ACC112 (cell line): ENCODE measurements at regions not wholly inside any gene's neighbourhood (a gene's known extent, or its start where the extent isn't known, plus 50 kb on each side); places are given as distances from the start of the nearest gene placed in this dataset.

Experiments used
- H2AFZ ChIP-seq: fragments of 200-600 bp; sonication (generic); one replicate; pipeline ENCODE4 v1.6.0; 2017; ENCODE audit warnings: antibody characterized with exemption, low read length; ENCODE audit not compliant: unreplicated experiment
- H3K27ac ChIP-seq: fragments of 200-600 bp; sonication (generic); 2 replicates; pipeline ENCODE4 v1.5.1; 2014; ENCODE audit warnings: low read depth, mild to moderate bottlenecking, antibody characterized with exemption, low read length, moderate library complexity
- H3K27me3 ChIP-seq: fragments of 200-600 bp; sonication (generic); 2 replicates; pipeline ENCODE4 v1.6.1; 2014; ENCODE audit warnings: mild to moderate bottlenecking, antibody characterized with exemption, low read length, moderate library complexity, mixed read lengths; ENCODE audit not compliant: insufficient read depth
- H3K36me3 ChIP-seq: fragments of 200-600 bp; sonication (generic); 2 replicates; pipeline ENCODE4 v1.6.1; 2016; ENCODE audit warnings: mild to moderate bottlenecking, antibody characterized with exemption, low read length, moderate library complexity, mixed read lengths; ENCODE audit not compliant: insufficient read depth
- H3K4me1 ChIP-seq: fragments of 200-600 bp; sonication (generic); one replicate; pipeline ENCODE4 v1.6.1; 2016; ENCODE audit warnings: low read length, mixed read lengths; ENCODE audit not compliant: insufficient read depth, unreplicated experiment, control insufficient read depth
- H3K4me3 ChIP-seq: fragments of 200-600 bp; sonication (generic); 2 replicates; pipeline ENCODE4 v1.5.1; 2014; ENCODE audit warnings: mild to moderate bottlenecking, low read depth, low read length
- H3K79me2 ChIP-seq: fragments of 200-600 bp; sonication (generic); one replicate; pipeline ENCODE4 v1.6.0; 2016; ENCODE audit warnings: low read length; ENCODE audit not compliant: control insufficient read depth, unreplicated experiment, insufficient read depth

GRCh38 chr16:13429416-13429815 lies 490.5 kb upstream of the ERCC4 start:
- no peaks in the 10 kb centered on the region for H3K36me3 ChIP-seq
- no peak overlapping the region for H3K4me3 ChIP-seq
- H3K27ac ChIP-seq: no peak overlapping the region

GRCh38 chr16:13435415-13435814 lies 484.5 kb upstream of the ERCC4 start:
- Histone ChIP-seq H3K27ac (no peak overlapping the region), H3K4me3 (no peak overlapping the region), H3K79me2 (no peaks in the 10 kb centered on the region), H2AFZ (no peak overlapping the region), H3K27me3 (no peaks in the 10 kb centered on the region), H3K36me3 (no peaks in the 10 kb centered on the region), H3K4me1 (no peaks in the 10 kb centered on the region)

More at GRCh38 chr16:13429416-13429815, 490.5 kb upstream of the ERCC4 start:
- Histone ChIP-seq H3K79me2 (no peaks in the 10 kb centered on the region), H2AFZ (no peak overlapping the region), H3K4me1 (no peaks in the 10 kb centered on the region), H3K27me3 (no peaks in the 10 kb centered on the region)

GRCh38 chr16:13435873-13436474 lies 484.0 kb upstream of the ERCC4 start:
- H3K36me3 ChIP-seq: no peaks in the 10 kb centered on the region
- H2AFZ ChIP-seq: no peak overlapping the region
- H3K27ac ChIP-seq: no peak overlapping the region
- H3K4me3 ChIP-seq: no peak overlapping the region
- no peaks in the 10 kb centered on the region for H3K4me1 ChIP-seq
- H3K79me2 ChIP-seq: no peaks in the 10 kb centered on the region
- H3K27me3 ChIP-seq: no peaks in the 10 kb centered on the region

- no peaks in the 10 kb centered on the region for H3K4me1 ChIP-seq
- H3K27ac ChIP-seq: no peak overlapping the region
- no peaks in the 10 kb centered on the region for H3K79me2 ChIP-seq
- no peaks in the 10 kb centered on the region for H3K27me3 ChIP-seq
- H3K36me3 ChIP-seq: no peaks in the 10 kb centered on the region
- H2AFZ ChIP-seq: no peak overlapping the region
- H3K4me3 ChIP-seq: no peak overlapping the region
Observed at GRCh38 chr16:13436641-13437412, 483.1 kb upstream of the ERCC4 start.

GRCh38 chr16:13437413-13437795 lies 482.6 kb upstream of the ERCC4 start:
- Histone ChIP-seq H3K27ac (no peak overlapping the region), H3K27me3 (no peaks in the 10 kb centered on the region), H3K79me2 (no peaks in the 10 kb centered on the region), H3K4me1 (no peaks in the 10 kb centered on the region), H3K36me3 (no peaks in the 10 kb centered on the region), H3K4me3 (no peak overlapping the region), H2AFZ (no peak overlapping the region)

GRCh38 chr16:13438064-13438463 lies 481.9 kb upstream of the ERCC4 start:
- no peaks in the 10 kb centered on the region for H3K36me3 ChIP-seq
- H3K79me2 ChIP-seq: no peaks in the 10 kb centered on the region
- no peak overlapping the region for H2AFZ ChIP-seq
- no peaks in the 10 kb centered on the region for H3K27me3 ChIP-seq
- no peak overlapping the region for H3K4me3 ChIP-seq
- no peaks in the 10 kb centered on the region for H3K4me1 ChIP-seq
- no peak overlapping the region for H3K27ac ChIP-seq

- Histone ChIP-seq H2AFZ (no peak overlapping the region), H3K36me3 (no peaks in the 10 kb centered on the region), H3K4me3 (no peak overlapping the region), H3K27ac (no peak overlapping the region), H3K27me3 (no peaks in the 10 kb centered on the region), H3K4me1 (no peaks in the 10 kb centered on the region), H3K79me2 (no peaks in the 10 kb centered on the region)
Observed at GRCh38 chr16:13439766-13440165, 480.2 kb upstream of the ERCC4 start.

- Histone ChIP-seq H3K79me2 (no peaks in the 10 kb centered on the region), H2AFZ (no peak overlapping the region), H3K4me1 (no peaks in the 10 kb centered on the region), H3K36me3 (no peaks in the 10 kb centered on the region), H3K27ac (no peak overlapping the region), H3K4me3 (no peak overlapping the region), H3K27me3 (no peaks in the 10 kb centered on the region)
Observed at GRCh38 chr16:13441675-13442074, 478.3 kb upstream of the ERCC4 start.

GRCh38 chr16:13448346-13448745 lies 471.6 kb upstream of the ERCC4 start:
- H3K4me3 ChIP-seq: no peak overlapping the region

GRCh38 chr16:13453325-13453724 lies 466.6 kb upstream of the ERCC4 start:
- Histone ChIP-seq H3K79me2 (no peaks in the 10 kb centered on the region), H3K36me3 (no peaks in the 10 kb centered on the region), H3K4me1 (no peaks in the 10 kb centered on the region), H3K27me3 (no peaks in the 10 kb centered on the region), H2AFZ (no peak overlapping the region), H3K27ac (no peak overlapping the region), H3K4me3 (no peak overlapping the region)

More at GRCh38 chr16:13448346-13448745, 471.6 kb upstream of the ERCC4 start:
- Histone ChIP-seq H3K79me2 (no peaks in the 10 kb centered on the region), H3K27ac (no peak overlapping the region), H3K4me1 (no peaks in the 10 kb centered on the region), H3K36me3 (no peaks in the 10 kb centered on the region), H2AFZ (no peak overlapping the region), H3K27me3 (no peaks in the 10 kb centered on the region)

- Histone ChIP-seq H3K79me2 (no peaks in the 10 kb centered on the region), H3K36me3 (no peaks in the 10 kb centered on the region), H2AFZ (no peak overlapping the region), H3K27me3 (no peaks in the 10 kb centered on the region), H3K4me1 (no peaks in the 10 kb centered on the region), H3K4me3 (no peak overlapping the region), H3K27ac (no peak overlapping the region)
Observed at GRCh38 chr16:13453938-13454553, 465.9 kb upstream of the ERCC4 start.
